Activated B cell treated with CpG ODN at 0.5 μM for 24 hours (primary cell): ENCODE measurements at regions not wholly inside any gene's neighbourhood (a gene's known extent, or its start where the extent isn't known, plus 50 kb on each side); places are given as distances from the start of the nearest gene placed in this dataset.

Experiments used
- ATAC-seq: fragments of 200-7000 bp; cut with Tn5 transposase; one replicate; pipeline ENCODE4 v1.10.0; 2021; ENCODE audit warnings: low read depth, mild to moderate bottlenecking, moderate library complexity
- CTCF ChIA-PET: fragments of 350-600 bp; sonication (Branson Sonifier 250); formaldehyde crosslinking; loops from one replicate; lab custom pipeline; 2021; ENCODE audit warnings: antibody characterized with exemption; lab: Charles Lee
- POLR2A ChIA-PET: fragments of 350-600 bp; sonication (Branson Sonifier 250); formaldehyde crosslinking; loops from one replicate; lab custom pipeline; 2021; ENCODE audit warnings: antibody characterized with exemption; lab: Charles Lee
- DNase-seq: peaks from one replicate; pipeline ENCODE4 v3.0.0; 2022
- H3K27ac Mint-ChIP-seq: one replicate; pipeline ENCODE4 v1.8.0; 2020; ENCODE audit warnings: mixed read lengths
- H3K27me3 Mint-ChIP-seq: one replicate; pipeline ENCODE4 v1.8.0; 2021; ENCODE audit warnings: mixed read lengths
- H3K36me3 Mint-ChIP-seq: one replicate; pipeline ENCODE4 v1.8.0; 2021; ENCODE audit warnings: low read depth, mixed read lengths
- H3K4me1 Mint-ChIP-seq: one replicate; pipeline ENCODE4 v1.8.0; 2021; ENCODE audit warnings: mixed read lengths
- H3K4me3 Mint-ChIP-seq: one replicate; pipeline ENCODE4 v1.8.0; 2020; ENCODE audit warnings: mild to moderate bottlenecking, mixed read lengths
- H3K9me3 Mint-ChIP-seq: one replicate; pipeline ENCODE4 v1.8.0; 2020; ENCODE audit warnings: mixed read lengths
- CTCF ChIP-seq: fragments of 200-600 bp; IDR thresholded peaks from one replicate; pipeline ENCODE4 v1.8.0; 2022; ENCODE audit warnings: antibody characterized with exemption, mild to moderate bottlenecking
- intact Hi-C: fragments of 100-400 bp; cut with micrococcal nuclease; formaldehyde crosslinking; loops from one replicate; pipeline ENCODE4 v1.15.1; 2024

GRCh38 chr4:30362436-30362835 lies 357.7 kb upstream of the PCDH7 start:
- DNase-seq (no peak), ATAC-seq (no peak)
- intact Hi-C loops = no loop called here
- H3K36me3 Mint-ChIP-seq = no peaks in the 10 kb centered on the region
- peaks cover 3% of the 10 kb centered on the region for H3K9me3 Mint-ChIP-seq
- no peak for TF ChIP-seq CTCF
- H3K4me1 Mint-ChIP-seq = no peaks in the 10 kb centered on the region
- H3K27ac Mint-ChIP-seq = no peak overlapping the region
- ChIA-PET CTCF (no interaction called here), POLR2A (no interaction called here)
- H3K4me3 Mint-ChIP-seq = no peak overlapping the region
- no peaks in the 10 kb centered on the region for H3K27me3 Mint-ChIP-seq

- H3K4me3 Mint-ChIP-seq = no peak overlapping the region
- ATAC-seq = no peak
- H3K4me1 Mint-ChIP-seq = no peaks in the 10 kb centered on the region
- H3K36me3 Mint-ChIP-seq = no peaks in the 10 kb centered on the region
- intact Hi-C loops = no loop called here
- no peak overlapping the region for H3K27ac Mint-ChIP-seq
- TF ChIP-seq CTCF = no peak
- H3K27me3 Mint-ChIP-seq = no peaks in the 10 kb centered on the region
- CTCF ChIA-PET = no interaction called here
- DNase-seq = no peak
- POLR2A ChIA-PET = no interaction called here
- H3K9me3 Mint-ChIP-seq = peaks cover 4% of the 10 kb centered on the region
Measured at GRCh38 chr4:30370105-30370504, 350.1 kb upstream of the PCDH7 start.

GRCh38 chr4:30380404-30380998 lies 339.7 kb upstream of the PCDH7 start:
- Mint-ChIP-seq H3K9me3 (peaks cover 3% of the 10 kb centered on the region), H3K27ac (no peak overlapping the region), H3K36me3 (no peaks in the 10 kb centered on the region), H3K27me3 (no peaks in the 10 kb centered on the region), H3K4me3 (no peak overlapping the region), H3K4me1 (no peaks in the 10 kb centered on the region)
- ChIA-PET POLR2A (no interaction called here), CTCF (no interaction called here)
- ATAC-seq (no peak), DNase-seq (no peak)
- intact Hi-C loops = no loop called here
- TF ChIP-seq CTCF = no peak

GRCh38 chr4:30385650-30386049 lies 334.5 kb upstream of the PCDH7 start:
- Mint-ChIP-seq H3K9me3 (peaks cover 3% of the 10 kb centered on the region), H3K4me3 (no peak overlapping the region), H3K4me1 (no peaks in the 10 kb centered on the region), H3K27me3 (no peaks in the 10 kb centered on the region), H3K36me3 (no peaks in the 10 kb centered on the region), H3K27ac (no peak overlapping the region)
- CTCF ChIA-PET = no interaction called here
- ATAC-seq = no peak
- no peak for DNase-seq
- no peak for TF ChIP-seq CTCF
- POLR2A ChIA-PET = no interaction called here
- intact Hi-C loops = no loop called here

- DNase-seq = no peak
- Mint-ChIP-seq H3K9me3 (peaks cover 3% of the 10 kb centered on the region), H3K4me3 (no peak overlapping the region), H3K27me3 (no peaks in the 10 kb centered on the region), H3K36me3 (no peaks in the 10 kb centered on the region), H3K27ac (no peak overlapping the region), H3K4me1 (no peaks in the 10 kb centered on the region)
- TF ChIP-seq CTCF = no peak
- intact Hi-C loops = no loop called here
- POLR2A ChIA-PET = no interaction called here
- CTCF ChIA-PET = no interaction called here
- ATAC-seq = no peak
Measured at GRCh38 chr4:30386266-30386895, 333.8 kb upstream of the PCDH7 start.
